Stimulated activated CD4-positive, alpha-beta T cell treated with anti-CD3 and anti-CD28 coated beads, TNF-alpha, amount 100 ng/mL, for 48 hours (primary cell): ENCODE measurements at regions not wholly inside any gene's neighbourhood (a gene's known extent, or its start where the extent isn't known, plus 50 kb on each side); places are given as distances from the start of the nearest gene placed in this dataset.

ENCODE experiments used
- DNase-seq, 3 donors: peaks; one replicate each; pipeline ENCODE4 v3.0.0-alpha.2; 2020; ENCODE audit warnings: low read depth in 3 of 3

- no peak for DNase-seq
These were observed 617.7 kb upstream of the C9orf72 start for GRCh38 chr9:28190981-28191380.

- no peak for DNase-seq
These were observed 624.4 kb upstream of the C9orf72 start for GRCh38 chr9:28197653-28198052.

- no peak for DNase-seq
These were observed 629.8 kb upstream of the C9orf72 start for GRCh38 chr9:28203036-28203435.

- no peak for DNase-seq
These were observed 633.0 kb upstream of the C9orf72 start for GRCh38 chr9:28206280-28206679.

DNA sequence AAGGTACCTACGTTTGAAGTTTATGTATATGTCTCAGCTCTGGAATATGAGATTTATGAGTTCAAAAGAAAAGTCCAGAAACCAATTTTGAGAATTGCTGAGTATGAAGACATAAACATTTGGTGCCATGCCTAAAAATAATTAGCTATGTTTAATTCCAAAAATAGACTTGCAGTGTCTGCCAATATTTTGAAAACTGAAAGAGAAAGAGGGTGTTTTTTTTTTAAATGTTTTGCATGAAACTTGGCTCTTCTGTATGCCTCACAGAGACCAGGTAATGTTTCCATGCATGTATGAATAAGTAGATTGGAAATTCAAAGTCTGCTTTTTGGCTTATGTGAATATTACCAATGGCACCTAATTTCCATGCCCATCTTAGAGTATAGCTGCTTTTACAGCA is 634.4 kb upstream of the C9orf72 start:
- DNase-seq = no peak

- DNase-seq = no peak
These were observed 635.8 kb upstream of the C9orf72 start for GRCh38 chr9:28209130-28209529.

DNA sequence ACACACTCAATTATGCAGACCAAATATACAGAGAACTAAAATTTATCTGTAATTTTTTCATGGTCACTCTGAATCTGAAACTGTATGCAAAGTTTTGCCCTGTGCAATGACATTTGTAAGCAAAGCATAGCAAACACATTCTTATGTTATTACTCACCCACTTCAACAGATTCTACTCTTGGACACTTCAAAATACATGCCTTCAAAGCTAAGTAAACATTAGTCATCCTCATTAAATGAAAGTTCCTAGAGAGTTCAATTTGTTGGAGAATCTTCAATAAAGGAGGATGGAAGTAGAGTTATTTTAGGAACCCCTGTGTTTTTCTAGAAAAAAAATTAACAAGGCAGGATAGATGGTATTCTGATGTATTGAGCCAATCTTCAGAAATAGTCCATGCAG is 639.7 kb upstream of the C9orf72 start:
- DNase-seq = no peak

DNA sequence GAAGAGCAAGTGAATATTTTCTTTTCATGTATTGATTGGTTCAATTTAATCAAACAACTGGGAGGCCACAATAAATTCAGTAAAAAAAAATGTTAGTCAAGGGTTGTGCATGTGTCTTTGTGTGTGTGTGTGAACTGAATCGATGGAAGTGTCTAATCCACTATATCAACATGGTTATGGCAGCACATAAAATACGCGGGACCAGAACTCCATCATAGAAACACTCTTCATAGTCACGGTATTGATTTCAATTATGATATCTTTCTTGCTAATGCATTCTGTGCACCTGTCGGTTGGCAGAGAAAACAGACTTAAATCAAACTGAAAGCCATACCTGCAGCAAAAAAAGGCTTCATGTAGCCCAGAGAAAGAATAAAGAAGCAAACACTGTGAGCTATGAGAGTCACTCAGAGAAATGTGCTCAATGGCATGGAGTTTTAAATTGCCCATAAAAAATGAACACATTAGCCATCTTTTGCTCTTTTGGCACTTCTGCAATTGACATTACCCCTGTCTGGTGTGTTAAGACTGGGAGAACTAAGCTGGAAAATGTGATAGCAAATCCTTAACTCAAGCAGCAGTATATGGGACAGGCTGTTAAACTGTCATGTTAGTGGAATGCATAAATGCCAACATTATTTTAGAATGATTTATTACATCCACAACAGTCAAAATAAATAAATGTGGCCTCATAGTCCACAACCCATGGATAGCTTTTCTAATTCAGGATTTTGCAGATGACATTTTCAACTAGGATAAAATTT is 642.4 kb upstream of the C9orf72 start:
- no peak for DNase-seq

DNA sequence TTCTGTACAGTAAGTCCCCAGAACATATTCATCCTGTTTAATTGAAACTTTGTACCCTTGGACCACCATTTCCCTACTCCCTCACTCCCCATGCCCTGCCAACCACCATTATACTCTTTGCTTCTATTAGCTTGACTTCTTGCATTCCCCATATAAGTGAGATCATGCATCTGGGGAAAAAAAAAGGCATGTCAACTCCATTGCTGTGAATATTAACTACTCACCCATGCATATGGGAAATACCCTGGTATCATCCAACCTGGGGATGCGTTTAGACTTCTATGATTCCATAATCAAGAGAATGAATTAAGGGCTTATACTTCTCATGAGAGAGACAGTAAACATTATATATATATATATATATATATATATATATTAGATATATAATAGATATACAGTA is 659.4 kb upstream of the C9orf72 start:
- DNase-seq = no peak

DNA sequence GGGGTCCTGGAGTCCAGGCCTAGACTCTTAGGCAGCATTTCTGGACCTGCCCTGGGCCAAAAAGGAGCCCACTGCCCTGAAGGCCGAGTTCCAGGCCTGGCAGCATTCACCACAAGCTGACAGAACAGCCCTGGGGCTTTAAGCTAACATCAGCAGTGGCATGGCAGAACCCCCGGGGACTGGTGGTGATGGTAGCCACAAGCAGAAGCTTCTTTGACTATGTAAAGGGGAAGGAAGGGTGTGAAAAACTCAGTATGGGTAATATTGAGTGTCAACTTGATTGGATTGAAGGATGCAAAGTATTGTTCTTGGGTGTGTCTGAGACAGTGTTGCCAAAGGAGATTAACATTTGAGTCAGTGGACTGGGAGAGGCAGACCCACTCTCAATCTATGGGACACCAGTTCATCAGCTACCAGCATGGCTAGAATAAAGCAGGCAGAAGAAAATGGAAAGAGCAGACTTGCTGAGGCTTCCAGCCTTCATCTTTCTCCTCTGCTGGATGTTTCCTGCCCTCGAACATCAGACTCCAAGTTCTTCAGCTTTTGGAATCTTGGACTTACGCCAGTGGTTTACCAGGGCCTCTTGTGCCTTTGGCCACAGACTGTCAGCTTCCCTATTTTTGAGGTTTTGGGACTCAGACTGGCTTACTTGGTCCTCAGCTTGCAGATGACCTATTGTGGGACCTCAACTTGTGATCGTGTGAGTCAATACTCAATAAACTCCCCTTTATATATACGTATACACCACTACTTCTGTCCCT is 661.0 kb upstream of the C9orf72 start:
- DNase-seq = no peak

DNA sequence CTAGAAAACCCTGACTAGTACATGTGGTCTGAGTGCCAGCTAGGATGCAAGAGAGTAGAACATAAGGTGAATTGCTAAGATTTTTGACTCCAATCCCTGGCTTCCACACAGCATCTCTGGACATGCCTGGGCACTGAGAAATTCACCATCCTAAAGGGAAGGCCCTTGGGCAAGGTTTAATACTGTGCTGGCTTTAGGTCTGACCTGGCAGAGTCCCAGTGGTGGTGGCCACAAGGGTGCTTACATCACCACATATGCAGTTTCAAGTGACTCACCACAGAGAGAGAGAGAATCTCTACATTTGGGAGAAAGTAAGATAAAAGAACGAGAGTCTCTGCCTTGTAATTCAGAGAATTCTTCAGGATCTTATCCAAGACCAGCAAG is 661.6 kb upstream of the C9orf72 start:
- no peak for DNase-seq

GRCh38 chr9:28249424-28249823 is 676.1 kb upstream of the C9orf72 start:
- DNase-seq = no peak

- DNase-seq = no peak
These were observed 681.9 kb upstream of the C9orf72 start for GRCh38 chr9:28255174-28255573.

- DNase-seq = no peak
These were observed 687.0 kb upstream of the C9orf72 start for GRCh38 chr9:28260330-28260729.

GRCh38 chr9:28264368-28264767 is 691.1 kb upstream of the C9orf72 start:
- DNase-seq = no peak

DNA sequence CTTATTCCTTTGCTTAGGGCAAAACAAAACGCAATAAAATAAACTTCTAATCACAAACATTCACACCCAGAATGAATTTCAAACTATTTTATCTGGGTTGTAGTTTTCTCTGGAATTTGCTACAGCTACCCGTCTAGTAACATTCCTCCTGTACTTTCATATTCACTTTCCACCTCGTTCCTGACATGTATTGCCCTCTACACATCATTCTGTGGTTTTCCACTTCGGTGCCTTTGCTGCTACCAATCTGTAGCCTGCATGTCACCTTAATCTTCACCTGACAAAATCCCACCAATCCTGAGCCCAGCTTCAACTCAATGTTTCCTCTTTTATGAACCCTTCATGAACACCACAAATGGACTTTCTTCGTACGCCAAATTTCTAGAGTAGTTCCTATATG is 694.1 kb upstream of the C9orf72 start:
- no peak for DNase-seq

GRCh38 chr9:28270156-28270555 is 696.9 kb upstream of the C9orf72 start:
- no peak for DNase-seq

GRCh38 chr9:28272127-28272526 is 698.8 kb upstream of the C9orf72 start:
- DNase-seq = no peak

DNA sequence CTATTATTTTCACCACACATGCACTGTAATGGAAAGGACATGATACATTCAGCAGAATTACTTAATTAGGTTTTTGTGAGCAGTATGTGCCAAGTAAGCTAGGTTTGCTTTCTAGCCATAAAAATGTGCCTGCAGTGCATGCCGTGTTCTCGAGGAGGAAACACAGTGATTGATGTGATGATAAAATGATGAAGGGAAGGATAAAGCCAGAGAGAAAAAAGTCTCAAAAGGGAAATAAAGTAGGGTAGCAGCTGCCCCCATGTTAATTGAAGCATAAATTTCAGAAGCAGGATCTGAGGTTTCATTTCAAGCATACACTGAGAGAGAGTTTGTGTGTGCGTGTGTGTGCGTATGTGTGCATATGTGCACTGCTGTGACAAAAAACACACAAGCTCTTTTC is 714.2 kb upstream of the C9orf72 start:
- DNase-seq = no peak

DNA sequence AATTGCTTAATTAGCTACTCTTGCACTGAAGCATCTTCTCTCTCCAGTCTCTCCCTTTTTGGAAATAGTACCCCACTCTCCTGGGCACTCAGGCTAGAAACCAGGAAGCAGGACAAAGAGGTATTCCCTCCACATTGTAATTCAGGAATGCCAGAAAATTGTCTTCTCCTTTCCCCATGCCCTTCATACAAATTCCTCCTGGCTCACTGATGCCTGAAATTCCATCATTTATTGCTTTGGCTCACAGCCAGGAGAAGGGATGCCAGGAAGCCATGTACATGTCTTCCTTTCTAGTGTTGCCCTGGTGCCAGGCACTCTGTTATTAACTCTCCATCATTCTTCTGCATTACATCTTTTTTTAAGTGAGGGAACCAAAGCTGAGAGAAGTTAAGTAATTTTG is 716.5 kb upstream of the C9orf72 start:
- no peak for DNase-seq

DNA sequence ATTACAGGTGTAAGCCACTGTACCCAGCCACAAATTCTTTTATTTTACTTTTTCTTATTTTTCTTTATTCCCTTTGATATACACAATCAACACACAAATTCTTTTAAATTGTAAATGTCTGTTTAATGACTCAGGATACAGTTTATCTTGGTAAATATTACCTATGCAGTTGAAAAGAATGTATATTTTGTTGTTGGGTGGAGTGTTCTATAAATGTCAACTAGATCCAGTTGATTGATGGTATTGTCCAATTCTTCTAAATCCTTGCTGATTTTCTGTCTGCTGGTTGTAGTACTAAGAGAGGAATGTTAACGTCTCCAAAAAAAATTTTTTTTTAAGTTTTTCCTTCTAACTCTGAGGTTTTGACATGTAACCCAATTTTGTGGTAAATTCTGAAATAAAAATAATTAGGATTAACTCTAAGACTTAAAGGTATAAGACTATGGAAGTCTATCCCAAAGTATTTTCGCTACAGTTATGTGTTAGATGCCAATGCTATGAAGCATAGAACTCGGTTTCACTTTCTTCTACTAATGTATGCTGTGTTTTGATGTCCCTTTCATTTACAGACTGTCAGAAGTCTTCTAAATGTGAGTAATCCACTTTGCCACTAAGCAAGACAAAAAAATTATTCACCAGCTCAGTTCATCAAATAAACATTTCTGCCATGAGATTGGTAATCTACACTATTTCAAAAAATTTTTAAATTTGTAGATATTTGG is 720.2 kb upstream of the C9orf72 start:
- no peak for DNase-seq

- DNase-seq = no peak
These were observed 728.0 kb upstream of the C9orf72 start for GRCh38 chr9:28301281-28301680.

- DNase-seq = no peak
These were observed 744.5 kb upstream of the C9orf72 start for GRCh38 chr9:28317745-28318144.
